Neural progenitor cell (in vitro differentiated cells): ENCODE measurements at regions not wholly inside any gene's neighbourhood (a gene's known extent, or its start where the extent isn't known, plus 50 kb on each side); places are given as distances from the start of the nearest gene placed in this dataset.

Source experiments
- CTCF ChIP-seq: fragments of 200-600 bp; sonication (generic); IDR thresholded peaks from 2 replicates; pipeline ENCODE4 v1.5.1; 2017; ENCODE audit warnings: antibody characterized with exemption, mild to moderate bottlenecking
- EZH2 ChIP-seq: fragments of 200-600 bp; sonication (generic); IDR thresholded peaks from 2 replicates; pipeline ENCODE4 v1.6.1; 2017; ENCODE audit warnings: antibody characterized with exemption, mild to moderate bottlenecking, moderate library complexity
- EZH2phosphoT487 ChIP-seq: fragments of 200-600 bp; sonication (generic); IDR thresholded peaks from 2 replicates; pipeline ENCODE4 v1.6.1; 2017; ENCODE audit warnings: antibody characterized with exemption

- TF ChIP-seq CTCF (no peak), EZH2 (no peak), EZH2phosphoT487 (no peak)
Measured at GRCh38 chr1:58888833-58889232, 105.0 kb upstream of the JUN start.
